ENCODE measurements at regions not wholly inside any gene's neighbourhood (a gene's known extent, or its start where the extent isn't known, plus 50 kb on each side); places are given as distances from the start of the nearest gene placed in this dataset.

DNA sequence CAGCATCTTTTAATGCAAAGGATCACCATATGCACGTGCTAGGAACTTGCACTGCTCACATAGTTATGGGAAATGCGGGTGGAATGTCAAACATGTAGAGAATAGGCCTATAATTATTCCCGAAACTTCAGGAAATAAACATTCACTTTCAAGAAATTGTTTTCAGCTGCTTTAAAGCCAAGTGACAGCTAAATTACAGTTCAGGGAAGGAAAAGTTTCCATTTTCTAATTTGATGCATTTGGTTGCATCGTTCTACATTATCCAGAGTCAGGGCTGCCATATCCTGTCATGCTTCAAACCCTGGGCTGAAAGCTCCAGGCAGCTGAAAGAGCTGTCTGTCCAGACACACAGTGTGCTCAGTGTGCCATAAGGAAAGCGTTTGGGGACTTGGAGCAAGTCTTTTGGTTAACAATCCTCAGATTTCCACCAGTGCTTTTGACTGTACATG, 518.1 kb downstream of the CSNK1G3 start:
- H3K9ac ChIP-seq, result no peak overlapping the region
- no peaks in the 10 kb centered on the region for H3K27me3 ChIP-seq (ENCODE audit: insufficient read depth, low read depth)
- TF ChIP-seq, protein P1, sequence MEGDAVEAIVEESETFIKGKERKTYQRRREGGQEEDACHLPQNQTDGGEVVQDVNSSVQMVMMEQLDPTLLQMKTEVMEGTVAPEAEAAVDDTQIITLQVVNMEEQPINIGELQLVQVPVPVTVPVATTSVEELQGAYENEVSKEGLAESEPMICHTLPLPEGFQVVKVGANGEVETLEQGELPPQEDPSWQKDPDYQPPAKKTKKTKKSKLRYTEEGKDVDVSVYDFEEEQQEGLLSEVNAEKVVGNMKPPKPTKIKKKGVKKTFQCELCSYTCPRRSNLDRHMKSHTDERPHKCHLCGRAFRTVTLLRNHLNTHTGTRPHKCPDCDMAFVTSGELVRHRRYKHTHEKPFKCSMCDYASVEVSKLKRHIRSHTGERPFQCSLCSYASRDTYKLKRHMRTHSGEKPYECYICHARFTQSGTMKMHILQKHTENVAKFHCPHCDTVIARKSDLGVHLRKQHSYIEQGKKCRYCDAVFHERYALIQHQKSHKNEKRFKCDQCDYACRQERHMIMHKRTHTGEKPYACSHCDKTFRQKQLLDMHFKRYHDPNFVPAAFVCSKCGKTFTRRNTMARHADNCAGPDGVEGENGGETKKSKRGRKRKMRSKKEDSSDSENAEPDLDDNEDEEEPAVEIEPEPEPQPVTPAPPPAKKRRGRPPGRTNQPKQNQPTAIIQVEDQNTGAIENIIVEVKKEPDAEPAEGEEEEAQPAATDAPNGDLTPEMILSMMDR (conservative IDR thresholded peaks at IDR 0.05; ENCODE audit: low read depth, low read length), result no peak
- H3K79me2 ChIP-seq (ENCODE audit: insufficient read depth, low read depth), result no peaks in the 10 kb centered on the region
- H3K4me3 ChIP-seq (IDR thresholded peaks at IDR 0.05; ENCODE audit: insufficient read depth, low read depth, low read length), result no peak overlapping the region
- no peak overlapping the region for H3K27ac ChIP-seq
- H3K4me1 ChIP-seq (ENCODE audit: low read depth, poor library complexity, severe bottlenecking), result peaks cover 5% of the 10 kb centered on the region
- H3K36me3 ChIP-seq (ENCODE audit: insufficient read depth), result no peaks in the 10 kb centered on the region
- no peak overlapping the region for H2AFZ ChIP-seq (ENCODE audit: low read depth)
- H3K4me2 ChIP-seq, result no peak overlapping the region
- no peaks in the 10 kb centered on the region for H4K20me1 ChIP-seq (ENCODE audit: insufficient read depth)

DNA sequence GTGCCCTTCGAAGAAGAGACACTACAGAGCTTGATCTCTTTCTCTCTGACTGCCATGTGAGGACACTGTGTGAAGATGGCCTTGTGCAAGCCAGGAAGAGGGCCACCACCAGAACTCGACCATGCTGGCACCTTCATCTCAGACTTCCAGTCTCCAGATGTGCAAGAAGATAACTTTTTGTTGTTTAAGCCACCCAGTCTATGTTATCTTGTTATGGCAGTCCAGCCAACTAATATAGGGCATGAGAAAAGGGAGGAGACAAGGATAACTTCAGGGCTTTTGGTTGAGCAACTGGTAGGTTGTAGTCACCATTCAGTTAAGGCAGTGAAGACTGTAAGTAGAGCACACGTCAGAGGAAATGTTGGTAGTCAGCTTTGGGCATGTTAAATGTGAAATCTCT, 515.5 kb downstream of the CSNK1G3 start:
- H3K4me1 ChIP-seq (ENCODE audit: low read depth, poor library complexity, severe bottlenecking), result no peaks in the 10 kb centered on the region
- no peak overlapping the region for H2AFZ ChIP-seq (ENCODE audit: low read depth)
- H3K4me2 ChIP-seq, result no peak overlapping the region
- no peaks in the 10 kb centered on the region for H4K20me1 ChIP-seq (ENCODE audit: insufficient read depth)
- no peaks in the 10 kb centered on the region for H3K27me3 ChIP-seq (ENCODE audit: insufficient read depth, low read depth)
- H3K79me2 ChIP-seq (ENCODE audit: insufficient read depth, low read depth), result no peaks in the 10 kb centered on the region
- TF ChIP-seq, protein P1 (conservative IDR thresholded peaks at IDR 0.05; ENCODE audit: low read depth, low read length), result no peak
- no peaks in the 10 kb centered on the region for H3K36me3 ChIP-seq (ENCODE audit: insufficient read depth)
- H3K9ac ChIP-seq, result no peak overlapping the region
- no peak overlapping the region for H3K4me3 ChIP-seq (IDR thresholded peaks at IDR 0.05; ENCODE audit: insufficient read depth, low read depth, low read length)
- H3K27ac ChIP-seq, result no peak overlapping the region

DNA sequence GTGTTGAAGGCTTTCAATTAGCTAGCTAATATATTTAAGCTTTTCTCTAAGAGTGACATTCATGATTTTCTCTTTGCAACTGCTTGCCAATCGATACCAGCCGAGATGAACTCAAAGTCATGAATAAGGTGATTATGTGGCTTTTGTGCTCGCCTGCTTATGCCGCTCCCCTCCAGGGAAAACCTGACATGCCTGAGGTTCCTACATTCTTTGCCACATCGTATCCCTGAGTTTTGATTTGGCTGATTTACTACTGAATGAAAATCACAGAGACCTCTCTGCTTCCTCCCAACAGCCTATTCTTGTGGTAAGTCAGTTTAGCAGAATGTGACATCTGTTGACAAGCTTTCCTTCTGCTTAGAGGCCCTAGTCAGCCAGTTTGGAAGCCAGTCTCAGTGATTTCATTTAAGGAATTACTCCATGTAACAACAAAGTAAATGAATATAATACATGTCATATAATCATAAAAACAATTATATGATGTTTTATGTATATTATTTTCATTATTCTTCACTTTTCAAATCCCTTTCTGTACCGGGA, 513.4 kb downstream of the CSNK1G3 start:
- TF ChIP-seq, protein P1 (conservative IDR thresholded peaks at IDR 0.05; ENCODE audit: low read depth, low read length), result no peak
- no peaks in the 10 kb centered on the region for H3K27me3 ChIP-seq (ENCODE audit: insufficient read depth, low read depth)
- no peaks in the 10 kb centered on the region for H3K4me1 ChIP-seq (ENCODE audit: low read depth, poor library complexity, severe bottlenecking)
- no peak overlapping the region for H3K9ac ChIP-seq
- H4K20me1 ChIP-seq (ENCODE audit: insufficient read depth), result no peaks in the 10 kb centered on the region
- no peak overlapping the region for H3K27ac ChIP-seq
- no peaks in the 10 kb centered on the region for H3K79me2 ChIP-seq (ENCODE audit: insufficient read depth, low read depth)
- no peak overlapping the region for H2AFZ ChIP-seq (ENCODE audit: low read depth)
- no peaks in the 10 kb centered on the region for H3K36me3 ChIP-seq (ENCODE audit: insufficient read depth)
- no peak overlapping the region for H3K4me2 ChIP-seq
- no peak overlapping the region for H3K4me3 ChIP-seq (IDR thresholded peaks at IDR 0.05; ENCODE audit: insufficient read depth, low read depth, low read length)

DNA sequence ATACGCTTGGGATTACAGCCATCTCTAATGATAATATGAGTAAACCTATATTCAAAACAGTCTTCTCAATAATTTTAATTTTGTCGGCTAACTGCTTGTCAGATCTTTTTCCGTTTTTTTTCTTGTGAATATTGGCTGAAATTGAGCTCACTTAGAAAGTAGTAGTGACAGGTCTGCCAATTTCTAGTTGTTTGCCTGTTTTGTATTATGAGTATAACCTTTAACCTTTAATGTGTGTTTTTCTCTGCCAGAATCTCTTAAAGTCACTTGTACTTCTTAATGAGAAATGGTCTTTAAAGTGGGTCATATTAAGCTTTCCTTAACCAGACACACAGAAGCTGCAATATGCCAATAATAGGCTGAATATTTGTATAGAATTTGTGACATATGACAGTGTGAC, 511.0 kb downstream of the CSNK1G3 start:
- no peak overlapping the region for H3K9ac ChIP-seq
- no peaks in the 10 kb centered on the region for H3K4me1 ChIP-seq (ENCODE audit: low read depth, poor library complexity, severe bottlenecking)
- H2AFZ ChIP-seq (ENCODE audit: low read depth), result no peak overlapping the region
- TF ChIP-seq, protein P1 (conservative IDR thresholded peaks at IDR 0.05; ENCODE audit: low read depth, low read length), result no peak
- H3K36me3 ChIP-seq (ENCODE audit: insufficient read depth), result no peaks in the 10 kb centered on the region
- no peak overlapping the region for H3K27ac ChIP-seq
- no peak overlapping the region for H3K4me2 ChIP-seq
- H4K20me1 ChIP-seq (ENCODE audit: insufficient read depth), result no peaks in the 10 kb centered on the region
- H3K79me2 ChIP-seq (ENCODE audit: insufficient read depth, low read depth), result no peaks in the 10 kb centered on the region
- no peaks in the 10 kb centered on the region for H3K27me3 ChIP-seq (ENCODE audit: insufficient read depth, low read depth)
- no peak overlapping the region for H3K4me3 ChIP-seq (IDR thresholded peaks at IDR 0.05; ENCODE audit: insufficient read depth, low read depth, low read length)
